HG02759 (cell line): ENCODE measurements at regions not wholly inside any gene's neighbourhood (a gene's known extent, or its start where the extent isn't known, plus 50 kb on each side); places are given as distances from the start of the nearest gene placed in this dataset.

Experiments
- ATAC-seq: cut with Tn5 transposase; IDR thresholded peaks from one replicate; pipeline ENCODE4 v1.9.1; 2021; ENCODE audit warnings: mild to moderate bottlenecking, moderate library complexity; ENCODE audit not compliant: unreplicated experiment

GRCh38 chr1:110766336-110766647 lies 91.6 kb upstream of the KCNA3 start:
- no peak for ATAC-seq

DNA sequence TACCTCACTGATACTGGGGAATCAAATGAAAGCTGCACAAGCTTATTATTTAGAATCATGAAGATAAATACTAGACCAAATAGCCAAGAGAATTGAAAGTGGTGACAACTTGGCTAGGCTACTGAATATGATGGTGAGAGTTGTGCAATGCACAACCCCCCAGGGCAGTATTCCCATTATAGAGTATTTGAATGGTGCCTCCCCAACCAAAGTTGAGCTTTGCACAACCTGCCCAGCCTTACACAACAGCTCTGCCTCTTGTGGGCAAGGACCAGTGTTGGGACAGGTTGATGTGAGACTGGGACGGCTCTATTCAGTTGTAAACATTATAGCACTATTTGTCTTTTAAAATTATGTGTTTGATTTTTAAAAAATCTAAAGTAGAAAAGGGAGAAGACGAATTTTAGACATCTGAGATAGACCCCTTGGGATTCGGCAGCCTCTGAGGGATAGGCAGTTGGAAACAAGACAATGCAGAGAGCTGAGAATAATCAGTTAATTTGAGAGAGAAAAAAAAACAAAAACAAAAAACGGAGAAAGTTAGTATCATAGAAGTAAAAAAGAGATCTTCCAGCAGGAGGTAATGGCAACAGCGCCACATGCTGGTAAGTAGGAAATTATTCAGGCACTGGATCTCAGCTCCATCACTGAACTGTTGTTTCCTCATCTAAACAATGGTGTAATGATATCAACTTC lies 91.0 kb upstream of the KCNA3 start:
- ATAC-seq = no peak

DNA sequence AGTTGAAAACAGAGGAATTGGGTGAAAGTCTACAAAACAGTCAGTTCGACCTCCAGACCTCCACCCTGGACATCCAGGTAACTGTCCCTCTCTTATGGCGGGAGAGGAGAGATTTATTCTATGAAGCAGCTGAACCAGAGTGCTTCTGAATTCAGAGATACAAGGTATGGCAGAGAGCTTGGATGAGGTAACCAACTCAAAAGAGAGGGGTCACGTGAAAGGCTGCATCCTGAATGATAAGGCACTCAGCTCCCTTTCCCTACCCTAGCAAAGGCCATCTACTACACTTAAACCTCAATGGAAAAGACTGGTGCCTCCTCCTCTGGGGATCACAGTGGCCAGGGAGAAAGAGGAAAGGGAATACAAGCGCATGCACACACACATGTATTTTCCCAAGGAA lies 88.4 kb upstream of the KCNA3 start:
- no peak for ATAC-seq

DNA sequence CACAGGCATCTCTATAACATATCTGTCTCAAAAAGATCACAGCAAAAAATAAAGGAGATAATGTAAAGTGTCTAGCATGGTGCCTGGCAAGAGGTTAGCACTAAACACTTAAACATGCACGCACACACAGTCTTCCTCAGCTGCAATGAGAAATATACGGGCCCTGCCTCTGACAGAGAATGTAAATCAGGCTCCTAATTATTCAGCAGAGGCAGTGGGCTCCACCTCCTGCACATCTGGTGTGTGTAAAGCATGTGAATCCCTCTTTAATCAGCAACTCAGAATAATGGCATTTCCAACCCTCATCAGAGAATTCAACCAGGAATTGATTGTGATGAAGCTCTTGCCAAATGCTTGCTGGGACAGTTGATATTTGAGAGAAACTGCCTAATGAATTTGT lies 85.6 kb upstream of the KCNA3 start:
- no peak for ATAC-seq

- ATAC-seq = no peak
Observed at GRCh38 chr1:110756506-110756905, 81.8 kb upstream of the KCNA3 start.

DNA sequence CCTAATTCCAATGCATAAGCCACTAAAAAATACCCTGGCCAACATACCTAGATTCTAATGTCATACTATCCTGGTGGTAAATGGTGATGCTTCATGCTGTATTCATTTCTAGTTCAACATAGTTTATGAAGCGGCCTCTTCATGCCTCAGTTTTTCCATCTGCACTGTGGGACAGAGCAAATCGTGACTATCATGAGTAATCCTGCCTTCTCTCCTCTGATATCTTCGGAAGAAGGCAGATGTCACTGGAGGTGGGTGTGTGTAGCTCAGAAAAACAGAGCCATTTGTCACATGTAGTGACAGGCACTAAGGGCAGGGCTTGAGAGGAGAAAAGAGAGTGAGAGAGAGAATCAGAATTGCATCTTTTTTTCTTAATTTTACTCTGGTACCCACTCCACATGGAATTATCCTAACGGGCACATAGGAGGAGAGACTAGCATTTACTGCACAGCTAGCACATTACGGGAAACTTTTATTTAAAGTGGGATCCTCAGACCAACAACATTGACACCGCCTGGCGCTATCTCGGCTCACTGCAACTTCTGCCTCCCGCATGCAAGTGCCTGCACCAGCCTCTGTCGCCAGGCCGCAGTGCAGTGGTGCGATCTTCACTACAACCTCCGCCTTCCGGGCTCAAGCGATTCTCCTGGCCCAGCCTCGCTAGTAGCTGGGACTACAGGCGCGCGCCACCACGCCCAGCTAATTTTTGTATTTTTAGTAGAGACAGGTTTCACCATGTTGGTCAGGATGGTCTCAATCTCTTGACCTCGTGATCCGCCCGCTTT lies 78.4 kb upstream of the KCNA3 start:
- no peak for ATAC-seq

DNA sequence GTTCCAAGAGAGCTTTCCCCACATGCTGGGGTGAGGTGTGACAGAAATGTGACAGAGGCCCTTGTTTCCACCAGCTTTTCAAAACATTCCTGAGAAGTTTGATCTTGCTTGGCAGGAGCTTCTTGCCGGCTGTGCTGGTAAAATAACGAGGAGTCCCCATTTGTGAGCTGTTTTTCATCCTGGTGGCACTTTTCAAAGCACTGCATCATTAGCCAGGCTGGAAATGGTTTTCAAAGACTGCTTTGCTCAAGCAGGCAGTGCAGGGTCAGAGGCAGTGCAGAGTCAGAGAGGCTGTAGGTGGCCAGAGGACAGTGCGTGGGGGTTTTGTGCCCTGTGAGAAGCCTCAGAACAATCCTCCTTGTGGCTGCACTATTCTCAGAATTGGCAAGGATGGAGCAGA lies 75.8 kb upstream of the KCNA3 start:
- ATAC-seq = no peak

- no peak for ATAC-seq
Observed at GRCh38 chr1:110749960-110750359, 75.2 kb upstream of the KCNA3 start.

GRCh38 chr1:110746644-110747259 lies 72.0 kb upstream of the KCNA3 start:
- ATAC-seq = no peak

GRCh38 chr1:110743397-110743796 lies 68.7 kb upstream of the KCNA3 start:
- ATAC-seq = no peak

- ATAC-seq = no peak
Observed at GRCh38 chr1:110736900-110737605, 62.3 kb upstream of the KCNA3 start.

DNA sequence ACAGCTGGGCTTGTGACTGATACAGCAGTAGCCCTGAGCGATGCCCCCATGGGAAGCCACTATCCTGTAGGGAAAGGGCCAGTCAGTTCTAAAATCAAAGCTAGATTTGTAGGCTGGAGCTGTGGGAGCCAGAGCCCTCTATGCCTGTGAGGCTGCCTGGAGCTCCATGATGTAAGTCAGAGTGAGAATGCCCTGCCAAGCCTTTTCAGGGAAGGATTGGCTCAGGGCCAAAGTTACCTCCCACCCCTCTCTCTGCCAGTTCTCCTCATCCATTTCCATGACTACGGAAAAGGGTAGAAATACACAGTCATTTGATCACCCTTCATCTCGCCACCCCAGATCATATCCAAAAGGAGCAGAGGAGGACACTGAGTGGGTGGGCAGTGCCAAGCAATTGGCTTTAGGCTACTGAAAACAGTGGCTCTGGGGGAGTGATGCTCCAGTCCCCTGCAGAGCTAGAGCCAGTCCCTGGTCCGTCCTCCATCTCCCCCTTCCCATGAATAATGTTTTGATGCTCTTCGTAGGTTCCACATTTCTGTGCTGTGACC lies 59.5 kb upstream of the KCNA3 start:
- ATAC-seq = no peak

- ATAC-seq = no peak
Observed at GRCh38 chr1:110731529-110731928, 56.8 kb upstream of the KCNA3 start.

DNA sequence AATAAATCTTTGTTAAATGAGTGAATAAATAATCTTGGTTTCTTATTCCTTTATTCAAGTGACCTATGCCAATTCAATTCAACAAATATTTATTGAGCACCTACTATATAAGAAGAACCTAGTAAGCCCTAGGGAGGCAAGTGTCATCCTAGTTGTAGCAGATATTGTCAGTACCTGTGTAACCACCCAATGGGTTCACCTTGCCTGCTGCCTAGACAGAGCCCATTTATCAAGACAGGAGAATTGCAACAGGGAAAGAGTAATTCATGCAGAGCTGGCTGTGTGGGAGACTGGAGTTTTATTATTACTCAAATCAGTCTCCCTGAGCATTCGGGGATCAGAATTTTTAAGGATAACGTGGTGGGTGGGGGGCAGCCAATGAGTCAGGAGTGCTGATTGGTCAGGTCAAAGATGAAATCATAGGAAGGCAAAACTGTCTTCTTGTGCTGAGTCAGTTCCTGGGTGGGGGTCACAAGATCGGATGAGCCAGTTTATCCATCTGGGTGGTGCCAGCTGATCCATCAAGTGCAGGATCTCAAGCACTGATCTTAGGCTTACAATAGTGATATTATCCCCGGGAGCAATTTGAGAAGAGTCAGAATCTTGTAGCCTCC lies 53.8 kb upstream of the KCNA3 start:
- ATAC-seq = no peak

GRCh38 chr1:110727246-110727645 lies 52.5 kb upstream of the KCNA3 start:
- ATAC-seq = peak; percentile 7

GRCh38 chr1:110726755-110727154 lies 52.0 kb upstream of the KCNA3 start:
- peak; percentile 87 for ATAC-seq
